HEK293 (cell line): ENCODE measurements at regions not wholly inside any gene's neighbourhood (a gene's known extent, or its start where the extent isn't known, plus 50 kb on each side); places are given as distances from the start of the nearest gene placed in this dataset.

Source experiments
- CTCF ChIA-PET: fragments of 350-600 bp; formaldehyde crosslinking; extraction: SDS; loops from one replicate; lab custom pipeline; 2021; ENCODE audit warnings: antibody characterized with exemption; lab: Yijun Ruan, JAX
- POLR2A ChIA-PET: fragments of 300-600 bp; formaldehyde crosslinking; extraction: SDS; loops from one replicate; lab custom pipeline; 2020; ENCODE audit warnings: antibody characterized with exemption, inconsistent platforms; lab: Yijun Ruan, JAX
- H3K27ac ChIP-seq: fragments of 200-500 bp; sonication (Bioruptor generic); 2 replicates; pipeline ENCODE4 v1.5.1; 2014; ENCODE audit warnings: low read depth, low read length, control low read depth, inconsistent platforms; ENCODE audit errors: extremely low read depth
- H3K36me3 ChIP-seq, 2 experiments: fragments of 200-500 bp in 1 of 2; sonication (Bioruptor generic) in 1 of 2; 1 replicate in 1 of 2; 2 replicates in 1 of 2; pipeline ENCODE4 v1.5.1; 2014 to 2017; ENCODE audit warnings: inconsistent platforms in 2 of 2, low read length in 2 of 2; ENCODE audit not compliant: control insufficient read depth in 2 of 2, insufficient read depth in 1 of 2
- H3K4me1 ChIP-seq: fragments of 200-500 bp; sonication (Bioruptor generic); 2 replicates; pipeline ENCODE4 v1.5.1; 2014; ENCODE audit warnings: mild to moderate bottlenecking, low read length, inconsistent platforms; ENCODE audit not compliant: control insufficient read depth, insufficient read depth
- H3K4me3 ChIP-seq: 2 replicates; pipeline ENCODE4 v1.5.1; 2011; ENCODE audit warnings: low read depth, mild to moderate bottlenecking, control low read depth, low read length, moderate library complexity
- H3K9me3 ChIP-seq: fragments of 200-500 bp; sonication (Bioruptor generic); 2 replicates; pipeline ENCODE4 v1.5.1; 2014; ENCODE audit warnings: low read depth, low read length, inconsistent platforms; ENCODE audit not compliant: control insufficient read depth, insufficient read depth
- IKZF3 ChIP-seq: fragments of 450-650 bp; IDR thresholded peaks from 2 replicates; pipeline ENCODE4 v1.5.0; 2018; ENCODE audit warnings: missing biosample characterization, mild to moderate bottlenecking, missing genetic modification characterization, moderate library complexity
- OSR2 ChIP-seq: fragments of 450-650 bp; formaldehyde crosslinking; IDR thresholded peaks from 2 replicates; pipeline ENCODE4 v1.5.1; 2016; ENCODE audit warnings: missing biosample characterization, missing genetic modification characterization
- ZBTB48 ChIP-seq: fragments of 450-650 bp; formaldehyde crosslinking; IDR thresholded peaks from 2 replicates; pipeline ENCODE4 v1.5.1; 2016; ENCODE audit warnings: missing biosample characterization, missing genetic modification characterization
- ZIC2 ChIP-seq: fragments of 450-650 bp; formaldehyde crosslinking; IDR thresholded peaks from 2 replicates; pipeline ENCODE4 v1.5.1; 2016; ENCODE audit warnings: missing biosample characterization, missing genetic modification characterization
- ZNF10 ChIP-seq: fragments of 450-650 bp; formaldehyde crosslinking; IDR thresholded peaks from 2 replicates; pipeline ENCODE4 v1.5.1; 2017; ENCODE audit warnings: missing biosample characterization, missing genetic modification characterization
- ZNF169 ChIP-seq: fragments of 450-650 bp; formaldehyde crosslinking; IDR thresholded peaks from 2 replicates; pipeline ENCODE4 v1.5.1; 2016; ENCODE audit warnings: missing biosample characterization, missing genetic modification characterization
- ZNF18 ChIP-seq: fragments of 450-650 bp; formaldehyde crosslinking; IDR thresholded peaks from 2 replicates; pipeline ENCODE4 v1.5.1; 2016; ENCODE audit warnings: missing biosample characterization, missing genetic modification characterization
- ZNF221 ChIP-seq: fragments of 450-650 bp; formaldehyde crosslinking; IDR thresholded peaks from 2 replicates; pipeline ENCODE4 v1.5.1; 2017; ENCODE audit warnings: missing biosample characterization, missing genetic modification characterization, borderline replicate concordance
- ZNF223 ChIP-seq: fragments of 450-650 bp; formaldehyde crosslinking; IDR thresholded peaks from 2 replicates; pipeline ENCODE4 v1.5.1; 2016; ENCODE audit warnings: missing biosample characterization, missing genetic modification characterization
- ZNF280D ChIP-seq: fragments of 450-650 bp; formaldehyde crosslinking; IDR thresholded peaks from 2 replicates; pipeline ENCODE4 v1.5.1; 2016; ENCODE audit warnings: missing biosample characterization, missing genetic modification characterization
- ZNF335 ChIP-seq: fragments of 450-650 bp; formaldehyde crosslinking; conservative IDR thresholded peaks from 2 replicates; pipeline ENCODE4 v1.5.1; 2016; ENCODE audit warnings: missing biosample characterization, missing genetic modification characterization
- ZNF423 ChIP-seq: fragments of 450-650 bp; formaldehyde crosslinking; IDR thresholded peaks from 2 replicates; pipeline ENCODE4 v1.5.1; 2016; ENCODE audit warnings: missing biosample characterization, missing genetic modification characterization
- ZNF596 ChIP-seq: fragments of 450-650 bp; IDR thresholded peaks from 2 replicates; pipeline ENCODE4 v1.5.0; 2018; ENCODE audit warnings: missing biosample characterization, mild to moderate bottlenecking, missing genetic modification characterization, moderate library complexity
- ZNF621 ChIP-seq: fragments of 450-650 bp; formaldehyde crosslinking; IDR thresholded peaks from 2 replicates; pipeline ENCODE4 v1.5.1; 2017; ENCODE audit warnings: missing biosample characterization, missing genetic modification characterization
- ZNF626 ChIP-seq: fragments of 450-650 bp; sonication (Bioruptor Pico); formaldehyde crosslinking; IDR thresholded peaks from 2 replicates; pipeline ENCODE4 v1.5.1; 2018; ENCODE audit warnings: missing biosample characterization, missing genetic modification characterization, inconsistent platforms
- ZNF629 ChIP-seq: fragments of 450-650 bp; formaldehyde crosslinking; IDR thresholded peaks from 2 replicates; pipeline ENCODE4 v1.5.1; 2017; ENCODE audit warnings: missing biosample characterization, missing genetic modification characterization
- ZNF701 ChIP-seq: fragments of 450-650 bp; formaldehyde crosslinking; IDR thresholded peaks from 2 replicates; pipeline ENCODE4 v1.5.1; 2016; ENCODE audit warnings: missing biosample characterization, missing genetic modification characterization
- ZNF777 ChIP-seq: fragments of 450-650 bp; formaldehyde crosslinking; IDR thresholded peaks from 2 replicates; pipeline ENCODE4 v1.5.1; 2017; ENCODE audit warnings: missing biosample characterization, missing genetic modification characterization, borderline replicate concordance
- ZXDB ChIP-seq: fragments of 450-650 bp; formaldehyde crosslinking; IDR thresholded peaks from 2 replicates; pipeline ENCODE4 v1.5.1; 2016; ENCODE audit warnings: missing biosample characterization, missing genetic modification characterization
- TF ChIP-seq, protein P1 (sequence below): fragments of 450-650 bp; formaldehyde crosslinking; conservative IDR thresholded peaks from 2 replicates; pipeline ENCODE4 v1.5.1; 2016; ENCODE audit warnings: low read depth, missing biosample characterization, missing genetic modification characterization
- TF ChIP-seq, protein P2 (sequence below): fragments of 450-650 bp; IDR thresholded peaks from 2 replicates; pipeline ENCODE4 v1.5.1; 2018; ENCODE audit warnings: missing biosample characterization, mild to moderate bottlenecking, missing genetic modification characterization
- TF ChIP-seq, protein P3 (sequence below): fragments of 450-650 bp; formaldehyde crosslinking; IDR thresholded peaks from 2 replicates; pipeline ENCODE4 v1.5.1; 2016; ENCODE audit warnings: missing biosample characterization, missing genetic modification characterization

- TF ChIP-seq, protein P1, sequence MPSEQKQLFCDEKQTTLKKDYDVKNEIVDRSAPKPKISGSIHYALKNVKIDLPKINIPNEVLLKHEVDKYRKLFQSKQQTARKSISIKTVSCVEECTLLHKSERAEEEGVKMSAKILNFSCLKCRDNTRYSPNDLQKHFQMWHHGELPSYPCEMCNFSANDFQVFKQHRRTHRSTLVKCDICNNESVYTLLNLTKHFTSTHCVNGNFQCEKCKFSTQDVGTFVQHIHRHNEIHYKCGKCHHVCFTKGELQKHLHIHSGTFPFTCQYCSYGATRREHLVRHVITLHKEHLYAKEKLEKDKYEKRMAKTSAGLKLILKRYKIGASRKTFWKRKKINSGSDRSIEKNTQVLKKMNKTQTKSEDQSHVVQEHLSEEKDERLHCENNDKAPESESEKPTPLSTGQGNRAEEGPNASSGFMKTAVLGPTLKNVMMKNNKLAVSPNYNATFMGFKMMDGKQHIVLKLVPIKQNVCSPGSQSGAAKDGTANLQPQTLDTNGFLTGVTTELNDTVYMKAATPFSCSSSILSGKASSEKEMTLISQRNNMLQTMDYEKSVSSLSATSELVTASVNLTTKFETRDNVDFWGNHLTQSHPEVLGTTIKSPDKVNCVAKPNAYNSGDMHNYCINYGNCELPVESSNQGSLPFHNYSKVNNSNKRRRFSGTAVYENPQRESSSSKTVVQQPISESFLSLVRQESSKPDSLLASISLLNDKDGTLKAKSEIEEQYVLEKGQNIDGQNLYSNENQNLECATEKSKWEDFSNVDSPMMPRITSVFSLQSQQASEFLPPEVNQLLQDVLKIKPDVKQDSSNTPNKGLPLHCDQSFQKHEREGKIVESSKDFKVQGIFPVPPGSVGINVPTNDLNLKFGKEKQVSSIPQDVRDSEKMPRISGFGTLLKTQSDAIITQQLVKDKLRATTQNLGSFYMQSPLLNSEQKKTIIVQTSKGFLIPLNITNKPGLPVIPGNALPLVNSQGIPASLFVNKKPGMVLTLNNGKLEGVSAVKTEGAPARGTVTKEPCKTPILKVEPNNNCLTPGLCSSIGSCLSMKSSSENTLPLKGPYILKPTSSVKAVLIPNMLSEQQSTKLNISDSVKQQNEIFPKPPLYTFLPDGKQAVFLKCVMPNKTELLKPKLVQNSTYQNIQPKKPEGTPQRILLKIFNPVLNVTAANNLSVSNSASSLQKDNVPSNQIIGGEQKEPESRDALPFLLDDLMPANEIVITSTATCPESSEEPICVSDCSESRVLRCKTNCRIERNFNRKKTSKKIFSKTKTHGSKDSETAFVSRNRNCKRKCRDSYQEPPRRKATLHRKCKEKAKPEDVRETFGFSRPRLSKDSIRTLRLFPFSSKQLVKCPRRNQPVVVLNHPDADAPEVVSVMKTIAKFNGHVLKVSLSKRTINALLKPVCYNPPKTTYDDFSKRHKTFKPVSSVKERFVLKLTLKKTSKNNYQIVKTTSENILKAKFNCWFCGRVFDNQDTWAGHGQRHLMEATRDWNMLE (tag by site-specific recombination) = no peak
- TF ChIP-seq ZNF280D (no peak), ZNF777 (no peak), ZNF629 (tag by site-specific recombination) (no peak), ZNF169 (no peak), ZNF621 (tag by site-specific recombination) (no peak), ZNF335 (tag by site-specific recombination) (no peak), ZNF423 (no peak)
- TF ChIP-seq, protein P2, sequence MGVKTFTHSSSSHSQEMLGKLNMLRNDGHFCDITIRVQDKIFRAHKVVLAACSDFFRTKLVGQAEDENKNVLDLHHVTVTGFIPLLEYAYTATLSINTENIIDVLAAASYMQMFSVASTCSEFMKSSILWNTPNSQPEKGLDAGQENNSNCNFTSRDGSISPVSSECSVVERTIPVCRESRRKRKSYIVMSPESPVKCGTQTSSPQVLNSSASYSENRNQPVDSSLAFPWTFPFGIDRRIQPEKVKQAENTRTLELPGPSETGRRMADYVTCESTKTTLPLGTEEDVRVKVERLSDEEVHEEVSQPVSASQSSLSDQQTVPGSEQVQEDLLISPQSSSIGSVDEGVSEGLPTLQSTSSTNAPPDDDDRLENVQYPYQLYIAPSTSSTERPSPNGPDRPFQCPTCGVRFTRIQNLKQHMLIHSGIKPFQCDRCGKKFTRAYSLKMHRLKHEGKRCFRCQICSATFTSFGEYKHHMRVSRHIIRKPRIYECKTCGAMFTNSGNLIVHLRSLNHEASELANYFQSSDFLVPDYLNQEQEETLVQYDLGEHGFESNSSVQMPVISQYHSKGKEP = no peak
Measured at GRCh38 chr4:15343581-15343980, 84.3 kb upstream of the C1QTNF7 start (continued).

DNA sequence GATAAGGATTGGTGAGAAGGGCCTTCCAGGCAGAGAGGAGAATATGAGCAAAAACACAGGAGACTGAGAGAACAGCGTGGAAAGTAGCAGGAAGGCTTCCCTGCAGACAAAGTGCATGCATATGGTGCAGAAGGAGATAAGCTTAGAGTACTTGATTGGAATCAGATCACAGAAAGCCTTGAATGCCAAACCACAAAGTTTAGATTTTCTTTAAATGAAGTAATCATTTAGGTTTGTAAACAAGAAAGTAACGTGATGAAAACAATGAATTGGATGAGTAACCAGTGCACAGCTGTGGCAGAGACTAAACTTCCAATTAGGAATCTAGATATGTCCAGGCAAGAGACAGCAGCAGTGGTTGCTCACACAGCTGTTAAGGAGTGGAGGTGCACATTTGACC is 83.8 kb upstream of the C1QTNF7 start:
- no peaks in the 10 kb centered on the region for H3K36me3 ChIP-seq
- no peak overlapping the region for H3K4me3 ChIP-seq
- no peaks in the 10 kb centered on the region for H3K9me3 ChIP-seq
- H3K27ac ChIP-seq = no peak overlapping the region
- CTCF ChIA-PET = interaction anchor here (0.6 kb wide), 1 partner anchor 56 kb away, joined by 3 read pairs; no protein-coding TSS in a partner anchor
- POLR2A ChIA-PET = no interaction called here
- no peaks in the 10 kb centered on the region for H3K4me1 ChIP-seq
- TF ChIP-seq ZXDB (tag by site-specific recombination) = no peak
- TF ChIP-seq ZIC2 = no peak
- no peak for TF ChIP-seq ZNF18
- no peak for TF ChIP-seq ZNF10 (tag by site-specific recombination)
- TF ChIP-seq, protein P3, sequence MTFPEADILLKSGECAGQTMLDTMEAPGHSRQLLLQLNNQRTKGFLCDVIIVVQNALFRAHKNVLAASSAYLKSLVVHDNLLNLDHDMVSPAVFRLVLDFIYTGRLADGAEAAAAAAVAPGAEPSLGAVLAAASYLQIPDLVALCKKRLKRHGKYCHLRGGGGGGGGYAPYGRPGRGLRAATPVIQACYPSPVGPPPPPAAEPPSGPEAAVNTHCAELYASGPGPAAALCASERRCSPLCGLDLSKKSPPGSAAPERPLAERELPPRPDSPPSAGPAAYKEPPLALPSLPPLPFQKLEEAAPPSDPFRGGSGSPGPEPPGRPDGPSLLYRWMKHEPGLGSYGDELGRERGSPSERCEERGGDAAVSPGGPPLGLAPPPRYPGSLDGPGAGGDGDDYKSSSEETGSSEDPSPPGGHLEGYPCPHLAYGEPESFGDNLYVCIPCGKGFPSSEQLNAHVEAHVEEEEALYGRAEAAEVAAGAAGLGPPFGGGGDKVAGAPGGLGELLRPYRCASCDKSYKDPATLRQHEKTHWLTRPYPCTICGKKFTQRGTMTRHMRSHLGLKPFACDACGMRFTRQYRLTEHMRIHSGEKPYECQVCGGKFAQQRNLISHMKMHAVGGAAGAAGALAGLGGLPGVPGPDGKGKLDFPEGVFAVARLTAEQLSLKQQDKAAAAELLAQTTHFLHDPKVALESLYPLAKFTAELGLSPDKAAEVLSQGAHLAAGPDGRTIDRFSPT (tag by site-specific recombination) = no peak
- TF ChIP-seq IKZF3 = no peak
- no peak for TF ChIP-seq OSR2
- TF ChIP-seq ZNF626 = no peak
- TF ChIP-seq ZBTB48 (tag by site-specific recombination) = no peak
- no peak for TF ChIP-seq ZNF223 (tag by site-specific recombination)
- TF ChIP-seq ZNF701 (tag by site-specific recombination) = no peak
- no peak for TF ChIP-seq ZNF221 (tag by site-specific recombination)
- no peak for TF ChIP-seq ZNF169
- TF ChIP-seq ZNF596 (tag by site-specific recombination) = no peak
- TF ChIP-seq, all 188 proteins: peak for 0
